ENCODE measurements at regions not wholly inside any gene's neighbourhood (a gene's known extent, or its start where the extent isn't known, plus 50 kb on each side); places are given as distances from the start of the nearest gene placed in this dataset.
"Not testable (repeated sequence)": the region's sequence is repeated elsewhere in the genome, so short reads cannot be mapped to it uniquely, and the experiment has no call there.

DNA sequence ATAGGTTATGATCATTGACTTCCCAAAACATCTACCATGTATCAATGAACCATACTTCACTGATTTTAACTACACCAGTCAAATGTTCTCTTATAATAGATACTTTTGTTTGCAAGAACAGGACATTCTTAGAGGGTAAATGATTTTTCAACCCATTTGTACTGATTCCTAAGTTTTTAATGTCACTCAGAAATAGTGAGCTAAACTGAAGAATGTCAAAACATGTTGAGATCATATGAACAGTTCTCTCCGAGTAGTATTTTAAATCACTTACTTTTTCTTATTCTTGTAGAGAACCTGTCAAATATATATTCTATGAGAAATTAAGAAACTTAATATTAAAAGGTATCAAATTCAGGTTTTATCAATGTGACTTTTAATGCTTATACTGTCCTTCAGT lies 1362.9 kb upstream of the SLC39A10 start:
- BruUV-seq (replicated peaks), result no TSS peak
- Mint-ChIP-seq H3K4me1 (ENCODE audit: low read depth, unreplicated experiment) (no peaks in the 10 kb centered on the region), H3K9me3 (ENCODE audit: unreplicated experiment) (no peaks in the 10 kb centered on the region), H3K4me3 (ENCODE audit: unreplicated experiment) (no peak overlapping the region), H3K27ac (ENCODE audit: unreplicated experiment) (no peak overlapping the region), H3K36me3 (ENCODE audit: insufficient read depth, unreplicated experiment) (no peaks in the 10 kb centered on the region), H3K27me3 (ENCODE audit: insufficient read depth, unreplicated experiment) (no peaks in the 10 kb centered on the region)
- no peaks in the 10 kb centered on the region for H3K9me3 ChIP-seq
- H3K4me1 ChIP-seq, result no peaks in the 10 kb centered on the region
- POLR2A ChIA-PET, result no interaction called here
- no peaks in the 10 kb centered on the region for H3K36me3 ChIP-seq (ENCODE audit: control insufficient read depth, insufficient read depth, low read length)
- no peak for DNase-seq
- CTCF ChIA-PET, result no interaction called here
- H3K27me3 ChIP-seq (replicated peaks; ENCODE audit: control insufficient read depth, insufficient read depth, low read length), result no peaks in the 10 kb centered on the region
- TF ChIP-seq, protein P1, sequence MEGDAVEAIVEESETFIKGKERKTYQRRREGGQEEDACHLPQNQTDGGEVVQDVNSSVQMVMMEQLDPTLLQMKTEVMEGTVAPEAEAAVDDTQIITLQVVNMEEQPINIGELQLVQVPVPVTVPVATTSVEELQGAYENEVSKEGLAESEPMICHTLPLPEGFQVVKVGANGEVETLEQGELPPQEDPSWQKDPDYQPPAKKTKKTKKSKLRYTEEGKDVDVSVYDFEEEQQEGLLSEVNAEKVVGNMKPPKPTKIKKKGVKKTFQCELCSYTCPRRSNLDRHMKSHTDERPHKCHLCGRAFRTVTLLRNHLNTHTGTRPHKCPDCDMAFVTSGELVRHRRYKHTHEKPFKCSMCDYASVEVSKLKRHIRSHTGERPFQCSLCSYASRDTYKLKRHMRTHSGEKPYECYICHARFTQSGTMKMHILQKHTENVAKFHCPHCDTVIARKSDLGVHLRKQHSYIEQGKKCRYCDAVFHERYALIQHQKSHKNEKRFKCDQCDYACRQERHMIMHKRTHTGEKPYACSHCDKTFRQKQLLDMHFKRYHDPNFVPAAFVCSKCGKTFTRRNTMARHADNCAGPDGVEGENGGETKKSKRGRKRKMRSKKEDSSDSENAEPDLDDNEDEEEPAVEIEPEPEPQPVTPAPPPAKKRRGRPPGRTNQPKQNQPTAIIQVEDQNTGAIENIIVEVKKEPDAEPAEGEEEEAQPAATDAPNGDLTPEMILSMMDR (IDR thresholded peaks at IDR 0.05; ENCODE audit: insufficient read depth in 1 of 2, low read depth in 1 of 2, low read length in 1 of 2, severe bottlenecking in 1 of 2, unreplicated experiment in 1 of 2), result no peak
- no peak overlapping the region for H3K4me3 ChIP-seq (ENCODE audit: low read depth, low read length)
- intact Hi-C loops (cut with micrococcal nuclease; ENCODE audit: unreplicated experiment), result no loop called here

DNA sequence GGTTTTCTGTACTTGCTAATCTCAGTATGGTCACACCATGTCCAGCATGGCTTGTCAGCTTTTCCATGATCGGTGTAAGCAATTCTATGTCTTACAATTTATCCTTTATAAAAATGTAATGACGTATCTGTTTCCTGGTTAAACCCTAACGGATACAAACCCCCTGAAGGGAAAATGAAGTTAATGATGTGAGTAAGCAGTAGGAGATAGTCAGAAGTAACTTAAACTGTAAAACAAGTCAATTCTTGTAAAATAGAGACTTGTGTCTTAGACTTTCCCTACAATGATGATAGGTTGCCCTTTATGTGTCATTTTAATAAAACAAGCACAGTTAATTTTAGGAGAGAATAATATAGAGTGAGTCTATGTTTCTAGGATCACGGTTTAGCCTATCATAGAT lies 1365.9 kb upstream of the SLC39A10 start:
- ChIA-PET CTCF (no interaction called here), POLR2A (no interaction called here)
- H3K36me3 Mint-ChIP-seq (ENCODE audit: insufficient read depth, unreplicated experiment), result no peaks in the 10 kb centered on the region
- TF ChIP-seq, protein P1 (IDR thresholded peaks at IDR 0.05; ENCODE audit: insufficient read depth in 1 of 2, low read depth in 1 of 2, low read length in 1 of 2, severe bottlenecking in 1 of 2, unreplicated experiment in 1 of 2), result no peak
- no peaks in the 10 kb centered on the region for H3K36me3 ChIP-seq (ENCODE audit: control insufficient read depth, insufficient read depth, low read length)
- no peaks in the 10 kb centered on the region for H3K27me3 ChIP-seq (replicated peaks; ENCODE audit: control insufficient read depth, insufficient read depth, low read length)
- no peaks in the 10 kb centered on the region for H3K4me1 Mint-ChIP-seq (ENCODE audit: low read depth, unreplicated experiment)
- no peaks in the 10 kb centered on the region for H3K9me3 Mint-ChIP-seq (ENCODE audit: unreplicated experiment)
- no peak overlapping the region for H3K4me3 Mint-ChIP-seq (ENCODE audit: unreplicated experiment)
- H3K4me1 ChIP-seq, result no peaks in the 10 kb centered on the region
- H3K9me3 ChIP-seq, result no peaks in the 10 kb centered on the region
- H3K4me3 ChIP-seq (ENCODE audit: low read depth, low read length), result no peak overlapping the region
- DNase-seq, result no peak
- H3K27me3 Mint-ChIP-seq (ENCODE audit: insufficient read depth, unreplicated experiment), result no peaks in the 10 kb centered on the region
- intact Hi-C loops (cut with micrococcal nuclease; ENCODE audit: unreplicated experiment), result no loop called here
- BruUV-seq (replicated peaks), result no TSS peak
- no peak overlapping the region for H3K27ac Mint-ChIP-seq (ENCODE audit: unreplicated experiment)

DNA sequence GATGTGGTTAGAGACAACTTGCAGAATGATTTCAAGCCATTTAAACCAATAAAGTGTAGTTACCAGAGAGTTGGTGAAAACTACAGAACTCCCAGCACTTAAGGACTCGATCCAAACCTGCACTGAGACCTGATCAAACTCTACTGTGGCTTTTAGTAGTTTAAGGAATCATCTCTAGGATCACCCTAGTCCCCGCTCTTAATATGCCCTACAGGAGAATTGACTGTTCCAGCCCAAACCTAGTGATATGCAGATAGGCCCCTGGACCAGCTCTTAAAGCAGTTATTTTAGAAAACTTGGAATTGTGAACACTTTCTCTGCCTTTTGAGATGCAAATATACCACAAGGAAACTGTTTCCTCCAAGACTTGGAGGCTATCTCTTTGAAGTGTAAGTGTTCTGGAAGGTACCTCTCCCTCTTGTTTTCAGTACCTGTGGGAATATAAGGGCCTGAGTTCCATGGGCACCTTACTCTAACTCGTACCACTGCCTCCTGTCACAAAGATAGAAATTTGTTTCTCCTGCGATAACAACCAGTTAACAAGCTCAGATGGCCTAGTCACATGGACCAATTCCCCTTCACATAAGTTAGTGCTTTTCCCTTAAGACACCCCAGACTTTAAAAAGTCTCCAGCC lies 1367.2 kb upstream of the SLC39A10 start:
- intact Hi-C loops (cut with micrococcal nuclease; ENCODE audit: unreplicated experiment), result no loop called here
- Mint-ChIP-seq H3K27ac (ENCODE audit: unreplicated experiment) (no peak overlapping the region), H3K4me1 (ENCODE audit: low read depth, unreplicated experiment) (no peaks in the 10 kb centered on the region), H3K27me3 (ENCODE audit: insufficient read depth, unreplicated experiment) (no peaks in the 10 kb centered on the region), H3K4me3 (ENCODE audit: unreplicated experiment) (no peak overlapping the region), H3K36me3 (ENCODE audit: insufficient read depth, unreplicated experiment) (no peaks in the 10 kb centered on the region), H3K9me3 (ENCODE audit: unreplicated experiment) (no peaks in the 10 kb centered on the region)
- no peaks in the 10 kb centered on the region for H3K36me3 ChIP-seq (ENCODE audit: control insufficient read depth, insufficient read depth, low read length)
- no TSS peak for BruUV-seq (replicated peaks)
- TF ChIP-seq, protein P1 (IDR thresholded peaks at IDR 0.05; ENCODE audit: insufficient read depth in 1 of 2, low read depth in 1 of 2, low read length in 1 of 2, severe bottlenecking in 1 of 2, unreplicated experiment in 1 of 2), result no peak
- no peaks in the 10 kb centered on the region for H3K4me1 ChIP-seq
- ChIA-PET POLR2A (no interaction called here), CTCF (no interaction called here)
- H3K27me3 ChIP-seq (replicated peaks; ENCODE audit: control insufficient read depth, insufficient read depth, low read length), result no peaks in the 10 kb centered on the region
- H3K4me3 ChIP-seq (ENCODE audit: low read depth, low read length), result no peak overlapping the region
- DNase-seq, result no peak
- no peaks in the 10 kb centered on the region for H3K9me3 ChIP-seq

DNA sequence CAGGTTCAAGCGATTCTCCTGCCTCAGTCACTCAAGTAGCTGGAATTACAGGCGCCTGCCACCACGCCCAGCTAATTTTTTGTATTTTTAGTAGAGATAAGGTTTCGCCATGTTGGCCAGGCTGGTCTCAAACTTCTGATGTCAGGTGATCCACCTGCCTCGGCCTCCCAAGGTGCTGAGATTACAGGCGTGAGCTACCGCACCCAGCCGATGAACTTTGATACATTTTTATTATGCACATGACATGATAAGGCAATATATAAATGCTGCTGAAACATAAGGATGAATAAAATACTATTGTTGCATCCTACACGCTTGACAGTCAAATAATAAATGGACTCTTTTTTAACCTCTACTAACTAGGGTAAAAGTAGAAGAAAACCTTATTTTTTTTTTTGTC lies 1380.4 kb upstream of the SLC39A10 start:
- H3K4me3 Mint-ChIP-seq (ENCODE audit: unreplicated experiment); H3K4me3 ChIP-seq (ENCODE audit: low read depth, low read length); POLR2A ChIA-PET; H3K36me3 ChIP-seq (ENCODE audit: control insufficient read depth, insufficient read depth, low read length); H3K27me3 ChIP-seq (replicated peaks; ENCODE audit: control insufficient read depth, insufficient read depth, low read length); H3K4me1 Mint-ChIP-seq (ENCODE audit: low read depth, unreplicated experiment); H3K4me1 ChIP-seq; BruUV-seq (replicated peaks); DNase-seq; H3K9me3 Mint-ChIP-seq (ENCODE audit: unreplicated experiment); H3K27me3 Mint-ChIP-seq (ENCODE audit: insufficient read depth, unreplicated experiment); H3K36me3 Mint-ChIP-seq (ENCODE audit: insufficient read depth, unreplicated experiment); H3K9me3 ChIP-seq; CTCF ChIA-PET; H3K27ac Mint-ChIP-seq (ENCODE audit: unreplicated experiment); intact Hi-C loops (cut with micrococcal nuclease; ENCODE audit: unreplicated experiment): not testable (repeated sequence)
